GM12878 (cell line): ENCODE measurements at regions not wholly inside any gene's neighbourhood (a gene's known extent, or its start where the extent isn't known, plus 50 kb on each side); places are given as distances from the start of the nearest gene placed in this dataset.

Experiments used
- ATAC-seq: fragments of 200-7000 bp; cut with Tn5 transposase; 3 replicates; pipeline ENCODE4 v1.9.1; 2020; ENCODE audit warnings: mild to moderate bottlenecking, moderate library complexity
- BruUV-seq: library from RNA; stranded (reverse); fragments of 400-500 nt; replicated peaks from 2 replicates; lab custom pipeline; 2021; lab: Mats Ljungman, UMichigan
- CTCF ChIA-PET: fragments of 300-600 bp; sonication (Branson Sonifier 250); formaldehyde crosslinking; extraction: SDS; loops from one replicate; lab custom pipeline; 2021; ENCODE audit warnings: inconsistent platforms; lab: Yijun Ruan, JAX
- POLR2A ChIA-PET: fragments of 350-600 bp; formaldehyde crosslinking; extraction: SDS; loops from one replicate; lab custom pipeline; 2021; ENCODE audit warnings: inconsistent platforms; lab: Charles Lee
- RAD21 ChIA-PET: fragments of 300-600 bp; sonication (Branson Sonifier 250); formaldehyde crosslinking; loops from one replicate; lab custom pipeline; 2023; ENCODE audit warnings: antibody characterized with exemption; ENCODE audit not compliant: unreplicated experiment; lab: Charles Lee
- SMC1A ChIA-PET: fragments of 300-600 bp; sonication (Branson Sonifier 250); formaldehyde crosslinking; loops from one replicate; lab custom pipeline; 2023; ENCODE audit not compliant: unreplicated experiment, uncharacterized antibody; lab: Charles Lee
- DNase-seq: peaks from one replicate; pipeline ENCODE4 v3.0.0-alpha.2; 2011; ENCODE audit warnings: low read depth, low spot score
- FAIRE-seq: peaks from 3 replicates; lab custom pipeline; 2011; peaks lifted over from hg19 to GRCh38; lab: Jason Lieb, UNC
- H2AFZ ChIP-seq: 2 replicates; pipeline ENCODE4 v1.6.0; 2011; ENCODE audit warnings: low read depth, low read length, control low read depth; ENCODE audit not compliant: control insufficient read depth
- H3K27ac ChIP-seq: 2 replicates; pipeline ENCODE4 v1.5.1; 2011; ENCODE audit warnings: control low read depth; ENCODE audit not compliant: control insufficient read depth, insufficient read depth
- H3K27me3 ChIP-seq, 2 experiments: replicated peaks in 1 of 2; 2 replicates each; pipeline versions ENCODE4 v1.6.0 to v1.6.1; 2011; ENCODE audit warnings: low read length in 1 of 2; ENCODE audit not compliant: control insufficient read depth in 2 of 2, insufficient read depth in 2 of 2
- H3K36me3 ChIP-seq, 2 experiments: 2 replicates each; pipeline ENCODE4 v1.5.1; 2011; ENCODE audit warnings: low read length in 1 of 2; ENCODE audit not compliant: control insufficient read depth in 2 of 2, insufficient read depth in 2 of 2
- H3K4me1 ChIP-seq: 2 replicates; pipeline ENCODE4 v1.6.1; 2011; ENCODE audit warnings: mild to moderate bottlenecking, low read length, moderate library complexity, mixed read lengths; ENCODE audit not compliant: control insufficient read depth, insufficient read depth
- H3K4me2 ChIP-seq: 2 replicates; pipeline ENCODE4 v1.6.0; 2011; ENCODE audit warnings: control low read depth; ENCODE audit not compliant: control insufficient read depth, insufficient read depth
- H3K4me3 ChIP-seq: fragments of 200-600 bp; sonication (generic); 2 replicates; pipeline ENCODE4 v1.5.1; 2016
- H3K79me2 ChIP-seq: 2 replicates; pipeline ENCODE4 v1.6.0; 2011; ENCODE audit warnings: low read length; ENCODE audit not compliant: control insufficient read depth, insufficient read depth
- H3K9ac ChIP-seq: 2 replicates; pipeline ENCODE4 v1.8.0; 2011; ENCODE audit warnings: low read length, control low read depth, mixed read lengths; ENCODE audit not compliant: control insufficient read depth, insufficient read depth
- H3K9me3 ChIP-seq: replicated peaks from 3 replicates; pipeline ENCODE4 v1.5.1; 2011; ENCODE audit warnings: mild to moderate bottlenecking, low read length; ENCODE audit not compliant: control insufficient read depth, insufficient read depth
- H4K20me1 ChIP-seq: 2 replicates; pipeline ENCODE4 v1.6.0; 2011; ENCODE audit not compliant: control insufficient read depth, insufficient read depth
- ATF3 ChIP-seq: IDR thresholded peaks from 2 replicates; pipeline ENCODE4 v1.6.1; 2011; ENCODE audit warnings: low read depth, mild to moderate bottlenecking, low read length, moderate library complexity, borderline replicate concordance; ENCODE audit errors: extremely low read depth
- BHLHE40 ChIP-seq, 2 experiments: fragments of 450-650 bp in 1 of 2; IDR thresholded peaks; 2 replicates each; pipeline ENCODE4 v1.6.1; 2011 to 2017; ENCODE audit warnings: low read depth in 2 of 2, borderline replicate concordance in 1 of 2, improper control_type of control experiment in 1 of 2, low read length in 1 of 2, mild to moderate bottlenecking in 1 of 2
- CBFB ChIP-seq: IDR thresholded peaks from 2 replicates; pipeline ENCODE4 v1.6.1; 2016; ENCODE audit warnings: antibody characterized with exemption, low read depth
- CREM ChIP-seq: IDR thresholded peaks from 2 replicates; pipeline ENCODE4 v1.6.1; 2014; ENCODE audit warnings: antibody characterized with exemption, low read depth
- DPF2 ChIP-seq: fragments of 450-650 bp; IDR thresholded peaks from 2 replicates; pipeline ENCODE4 v1.6.1; 2017; ENCODE audit warnings: mild to moderate bottlenecking
- JUNB ChIP-seq: IDR thresholded peaks from 2 replicates; pipeline ENCODE4 v1.6.1; 2016; ENCODE audit warnings: antibody characterized with exemption, mild to moderate bottlenecking
- MYB ChIP-seq: fragments of 150-350 bp; IDR thresholded peaks from 2 replicates; pipeline ENCODE4 v1.6.1; 2014; ENCODE audit warnings: mild to moderate bottlenecking, low read depth, low read length, borderline replicate concordance
- MYC ChIP-seq: IDR thresholded peaks from 2 replicates; pipeline ENCODE4 v1.6.1; 2011; ENCODE audit warnings: mild to moderate bottlenecking, low read length, moderate library complexity, inconsistent platforms; ENCODE audit not compliant: insufficient read depth, insufficient replicate concordance, insufficient read length, severe bottlenecking
- POLR2AphosphoS5 ChIP-seq: IDR thresholded peaks from 2 replicates; pipeline ENCODE4 v1.6.1; 2011; ENCODE audit warnings: mild to moderate bottlenecking, low read length, inconsistent platforms
- RAD21 ChIP-seq: IDR thresholded peaks from 2 replicates; pipeline ENCODE4 v1.6.1; 2011; ENCODE audit warnings: mild to moderate bottlenecking, low read depth, low read length, moderate library complexity; ENCODE audit not compliant: insufficient read depth
- STAT3 ChIP-seq: IDR thresholded peaks from 2 replicates; pipeline ENCODE4 v1.6.1; 2011; ENCODE audit warnings: low read depth, low read length, improper control_type of control experiment
- ZNF384 ChIP-seq: IDR thresholded peaks from 2 replicates; pipeline ENCODE4 v1.6.1; 2012; ENCODE audit warnings: low read depth, mild to moderate bottlenecking, low read length, improper control_type of control experiment, borderline replicate concordance
- WGBS: methylation state at CpG from one replicate; pipeline ENCODE4 v1.1.6; 2016; ENCODE audit warnings: low lambda C conversion rate; ENCODE audit not compliant: insufficient replicate concordance, insufficient coverage; ENCODE audit errors: missing lambda C conversion rate; 5-methylcytosine and 5-hydroxymethylcytosine counted together
- in situ Hi-C: fragments of 300-500 bp; cut with MboI; formaldehyde crosslinking; loops from 9 replicates; pipeline ENCODE4 v1.14.3; 2018; ENCODE audit warnings: mixed read lengths
- intact Hi-C: fragments of 100-400 bp; cut with micrococcal nuclease; formaldehyde crosslinking; loops from one replicate; pipeline ENCODE4 v1.14.2; 2022; ENCODE audit not compliant: unreplicated experiment

GRCh38 chr3:1787094-1787493, 311.6 kb upstream of the CNTN4 start:
- ChIA-PET POLR2A (no interaction called here), RAD21 (no interaction called here), CTCF (no interaction called here), SMC1A (interaction anchor here (0.9 kb wide), 1 partner anchor 10 kb away, joined by 4 read pairs; no protein-coding TSS in a partner anchor)
- ATAC-seq (no peak), FAIRE-seq (no peak), DNase-seq (no peak)
- BruUV-seq: no TSS peak
- intact Hi-C loops: no loop called here
- Histone ChIP-seq H3K27me3 (no peaks in the 10 kb centered on the region), H3K4me3 (no peak overlapping the region), H3K9me3 (no peaks in the 10 kb centered on the region), H3K36me3 (no peaks in the 10 kb centered on the region), H3K4me1 (no peaks in the 10 kb centered on the region), H3K9ac (no peak overlapping the region), H3K79me2 (no peaks in the 10 kb centered on the region), H4K20me1 (no peaks in the 10 kb centered on the region), H3K27ac (no peak overlapping the region), H3K4me2 (no peak overlapping the region), H2AFZ (no peak overlapping the region)
- 11% methylated on average over 3 of the region's 3 CpGs for WGBS
- in situ Hi-C loops: no loop called here
- TF ChIP-seq JUNB (no peak), POLR2AphosphoS5 (no peak), CREM (no peak), CBFB (no peak), ZNF384 (no peak), BHLHE40 (IDR thresholded peaks at IDR 0.05; ENCODE audit: borderline replicate concordance in 1 of 2, low read depth in 2 of 2, low read length in 1 of 2) (no peak), RAD21 (no peak), ATF3 (no peak), MYC (no peak), MYB (no peak), DPF2 (no peak), STAT3 (no peak)
